ENCODE measurements at regions not wholly inside any gene's neighbourhood (a gene's known extent, or its start where the extent isn't known, plus 50 kb on each side); places are given as distances from the start of the nearest gene placed in this dataset.

DNA sequence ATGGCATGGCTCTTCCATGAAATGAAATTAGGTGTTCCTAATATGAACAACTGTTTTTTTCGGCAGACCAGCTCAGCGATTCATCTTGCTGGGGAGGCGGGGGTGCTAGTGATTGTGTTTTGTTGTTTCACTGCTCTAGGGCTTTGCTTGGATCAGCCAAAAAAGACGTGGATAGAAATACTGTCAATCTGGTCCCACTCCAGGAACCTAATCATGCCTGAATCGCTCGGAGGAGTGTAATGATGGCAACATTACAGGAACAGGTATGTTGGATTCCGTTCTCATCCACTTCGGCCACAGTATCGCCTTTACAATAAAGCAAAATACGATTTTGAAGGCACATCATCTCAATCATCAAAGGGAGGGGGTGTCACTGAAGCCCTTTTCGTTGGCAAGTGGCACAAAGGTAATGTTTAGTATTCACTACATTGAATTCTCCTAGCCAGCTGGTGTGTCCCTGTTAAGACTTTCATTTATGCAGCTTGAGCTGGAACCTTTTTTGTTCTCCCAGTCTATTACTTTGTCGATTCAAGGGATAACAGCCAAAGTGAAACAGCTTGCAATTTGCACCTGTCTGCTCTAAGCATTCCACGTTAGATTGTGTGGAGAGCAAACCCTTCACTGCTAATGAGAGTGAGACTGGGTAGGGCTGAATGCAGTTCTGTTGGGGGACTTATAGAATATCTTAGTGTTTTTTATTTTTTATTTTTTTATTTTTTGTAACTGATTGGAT is 477.7 kb downstream of the TFAP2A start:
- TF ChIP-seq, protein P1, sequence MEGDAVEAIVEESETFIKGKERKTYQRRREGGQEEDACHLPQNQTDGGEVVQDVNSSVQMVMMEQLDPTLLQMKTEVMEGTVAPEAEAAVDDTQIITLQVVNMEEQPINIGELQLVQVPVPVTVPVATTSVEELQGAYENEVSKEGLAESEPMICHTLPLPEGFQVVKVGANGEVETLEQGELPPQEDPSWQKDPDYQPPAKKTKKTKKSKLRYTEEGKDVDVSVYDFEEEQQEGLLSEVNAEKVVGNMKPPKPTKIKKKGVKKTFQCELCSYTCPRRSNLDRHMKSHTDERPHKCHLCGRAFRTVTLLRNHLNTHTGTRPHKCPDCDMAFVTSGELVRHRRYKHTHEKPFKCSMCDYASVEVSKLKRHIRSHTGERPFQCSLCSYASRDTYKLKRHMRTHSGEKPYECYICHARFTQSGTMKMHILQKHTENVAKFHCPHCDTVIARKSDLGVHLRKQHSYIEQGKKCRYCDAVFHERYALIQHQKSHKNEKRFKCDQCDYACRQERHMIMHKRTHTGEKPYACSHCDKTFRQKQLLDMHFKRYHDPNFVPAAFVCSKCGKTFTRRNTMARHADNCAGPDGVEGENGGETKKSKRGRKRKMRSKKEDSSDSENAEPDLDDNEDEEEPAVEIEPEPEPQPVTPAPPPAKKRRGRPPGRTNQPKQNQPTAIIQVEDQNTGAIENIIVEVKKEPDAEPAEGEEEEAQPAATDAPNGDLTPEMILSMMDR (IDR thresholded peaks at IDR 0.05) = no peak
- TF ChIP-seq, protein P2, sequence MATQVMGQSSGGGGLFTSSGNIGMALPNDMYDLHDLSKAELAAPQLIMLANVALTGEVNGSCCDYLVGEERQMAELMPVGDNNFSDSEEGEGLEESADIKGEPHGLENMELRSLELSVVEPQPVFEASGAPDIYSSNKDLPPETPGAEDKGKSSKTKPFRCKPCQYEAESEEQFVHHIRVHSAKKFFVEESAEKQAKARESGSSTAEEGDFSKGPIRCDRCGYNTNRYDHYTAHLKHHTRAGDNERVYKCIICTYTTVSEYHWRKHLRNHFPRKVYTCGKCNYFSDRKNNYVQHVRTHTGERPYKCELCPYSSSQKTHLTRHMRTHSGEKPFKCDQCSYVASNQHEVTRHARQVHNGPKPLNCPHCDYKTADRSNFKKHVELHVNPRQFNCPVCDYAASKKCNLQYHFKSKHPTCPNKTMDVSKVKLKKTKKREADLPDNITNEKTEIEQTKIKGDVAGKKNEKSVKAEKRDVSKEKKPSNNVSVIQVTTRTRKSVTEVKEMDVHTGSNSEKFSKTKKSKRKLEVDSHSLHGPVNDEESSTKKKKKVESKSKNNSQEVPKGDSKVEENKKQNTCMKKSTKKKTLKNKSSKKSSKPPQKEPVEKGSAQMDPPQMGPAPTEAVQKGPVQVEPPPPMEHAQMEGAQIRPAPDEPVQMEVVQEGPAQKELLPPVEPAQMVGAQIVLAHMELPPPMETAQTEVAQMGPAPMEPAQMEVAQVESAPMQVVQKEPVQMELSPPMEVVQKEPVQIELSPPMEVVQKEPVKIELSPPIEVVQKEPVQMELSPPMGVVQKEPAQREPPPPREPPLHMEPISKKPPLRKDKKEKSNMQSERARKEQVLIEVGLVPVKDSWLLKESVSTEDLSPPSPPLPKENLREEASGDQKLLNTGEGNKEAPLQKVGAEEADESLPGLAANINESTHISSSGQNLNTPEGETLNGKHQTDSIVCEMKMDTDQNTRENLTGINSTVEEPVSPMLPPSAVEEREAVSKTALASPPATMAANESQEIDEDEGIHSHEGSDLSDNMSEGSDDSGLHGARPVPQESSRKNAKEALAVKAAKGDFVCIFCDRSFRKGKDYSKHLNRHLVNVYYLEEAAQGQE (IDR thresholded peaks at IDR 0.05; ENCODE audit: insufficient read depth in 1 of 2, low read depth in 2 of 2, low read length in 1 of 2) = no peak
- no peak for TF ChIP-seq POLR2AphosphoS5 (IDR thresholded peaks at IDR 0.05; ENCODE audit: low read depth, low read length)
- no peak for TF ChIP-seq TCF7L2 (IDR thresholded peaks at IDR 0.05; ENCODE audit: low read depth, low read length)

Measured in Panc1 (cell line).